DMS 273 (cell line): ENCODE measurements at regions not wholly inside any gene's neighbourhood (a gene's known extent, or its start where the extent isn't known, plus 50 kb on each side); places are given as distances from the start of the nearest gene placed in this dataset.
"Not testable (repeated sequence)": the region's sequence is repeated elsewhere in the genome, so short reads cannot be mapped to it uniquely, and the experiment has no call there.

Source experiments
- DNase-seq: peaks from one replicate; lab custom pipeline; 2025; ENCODE audit not compliant: unreplicated experiment; lab: John Stamatoyannopoulos, UW

- no peak for DNase-seq
These were observed 365.3 kb upstream of the ZNF32 start for GRCh38 chr10:44013981-44014380.

- no peak for DNase-seq
These were observed 364.2 kb upstream of the ZNF32 start for GRCh38 chr10:44012921-44013320.

- DNase-seq = peak; percentile 9
These were observed 362.9 kb upstream of the ZNF32 start for GRCh38 chr10:44011603-44011981.

GRCh38 chr10:44010873-44011602 is 362.4 kb upstream of the ZNF32 start:
- no peak for DNase-seq

- DNase-seq = no peak
These were observed 361.4 kb upstream of the ZNF32 start for GRCh38 chr10:44009891-44010632.

GRCh38 chr10:44008917-44009709 is 360.4 kb upstream of the ZNF32 start:
- no peak for DNase-seq

GRCh38 chr10:44008270-44008916 is 359.7 kb upstream of the ZNF32 start:
- DNase-seq = no peak

- DNase-seq = no peak
These were observed 358.1 kb upstream of the ZNF32 start for GRCh38 chr10:44006771-44007170.

GRCh38 chr10:44005788-44006099 is 357.1 kb upstream of the ZNF32 start:
- no peak for DNase-seq

GRCh38 chr10:44004913-44005787 is 356.5 kb upstream of the ZNF32 start:
- no peak for DNase-seq

- no peak for DNase-seq
These were observed 349.5 kb upstream of the ZNF32 start for GRCh38 chr10:43998021-43998809.

- DNase-seq = no peak
These were observed 348.6 kb upstream of the ZNF32 start for GRCh38 chr10:43997330-43997729.

- DNase-seq = no peak
These were observed 345.9 kb upstream of the ZNF32 start for GRCh38 chr10:43994539-43994938.

GRCh38 chr10:43992816-43993215 is 344.1 kb upstream of the ZNF32 start:
- DNase-seq = not testable (repeated sequence)

- no peak for DNase-seq
These were observed 337.7 kb upstream of the ZNF32 start for GRCh38 chr10:43986374-43986773.

- no peak for DNase-seq
These were observed 337.3 kb upstream of the ZNF32 start for GRCh38 chr10:43985941-43986340.

GRCh38 chr10:43983856-43984271 is 335.2 kb upstream of the ZNF32 start:
- DNase-seq = no peak

- DNase-seq = no peak
These were observed 334.7 kb upstream of the ZNF32 start for GRCh38 chr10:43983405-43983804.

- DNase-seq = no peak
These were observed 333.6 kb upstream of the ZNF32 start for GRCh38 chr10:43982250-43982649.

GRCh38 chr10:43981696-43982095 is 333.0 kb upstream of the ZNF32 start:
- no peak for DNase-seq
